Skeletal muscle satellite cell (primary cell): ENCODE measurements at regions not wholly inside any gene's neighbourhood (a gene's known extent, or its start where the extent isn't known, plus 50 kb on each side); places are given as distances from the start of the nearest gene placed in this dataset.

ENCODE experiments used
- H3K27me3 ChIP-seq: 2 replicates; pipeline ENCODE4 v1.7.0; 2013; ENCODE audit warnings: low read length; ENCODE audit not compliant: control insufficient read depth, insufficient read depth
- H3K36me3 ChIP-seq: 2 replicates; pipeline ENCODE4 v1.7.0; 2013; ENCODE audit warnings: mild to moderate bottlenecking, control low read depth, low read length; ENCODE audit not compliant: insufficient read depth
- H3K4me1 ChIP-seq: 2 replicates; pipeline ENCODE4 v1.7.0; 2013; ENCODE audit warnings: low read length; ENCODE audit not compliant: control insufficient read depth, insufficient read depth
- H3K4me2 ChIP-seq: 2 replicates; pipeline ENCODE4 v1.7.0; 2013; ENCODE audit warnings: mild to moderate bottlenecking, low read length
- H3K4me3 ChIP-seq: 2 replicates; pipeline ENCODE4 v1.7.0; 2013; ENCODE audit warnings: low read length
- H3K9ac ChIP-seq: 2 replicates; pipeline ENCODE4 v1.7.0; 2013; ENCODE audit warnings: mild to moderate bottlenecking, low read depth, low read length, moderate library complexity
- H3K9me3 ChIP-seq: replicated peaks from 2 replicates; pipeline ENCODE4 v1.7.0; 2013; ENCODE audit warnings: mild to moderate bottlenecking, control low read depth, low read length

DNA sequence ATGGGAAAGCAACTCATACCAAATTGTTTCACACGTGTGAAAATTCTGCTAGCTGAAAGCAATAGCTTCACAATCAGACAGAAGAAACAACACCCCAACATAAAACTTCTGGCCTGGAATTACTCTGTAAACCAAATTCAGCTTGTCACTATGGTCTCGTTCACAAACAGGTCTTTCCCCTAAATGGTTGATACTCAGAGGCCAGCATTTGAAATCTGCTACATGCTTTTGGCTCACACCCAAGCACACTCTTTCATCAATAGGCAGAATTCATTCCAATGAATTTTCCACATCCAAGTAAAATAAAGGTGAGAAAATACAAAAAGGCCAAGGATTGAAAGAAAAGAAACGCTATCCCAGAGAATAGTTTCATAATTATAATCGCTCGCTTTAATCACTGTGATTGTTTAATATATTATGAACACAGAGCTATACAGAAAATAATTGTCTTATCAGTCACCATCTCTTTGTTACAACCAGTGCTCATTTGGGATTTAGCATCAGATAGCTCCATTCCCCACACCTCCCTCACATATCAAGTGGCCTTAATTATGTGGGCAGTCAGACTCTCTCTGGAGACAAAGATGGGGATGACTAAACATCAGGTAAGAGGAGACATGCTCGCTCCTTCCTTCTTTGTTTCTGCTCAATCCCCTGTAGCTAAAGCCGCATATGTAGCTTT lies 503.8 kb upstream of the ARRDC4 start:
- no peaks in the 10 kb centered on the region for H3K4me1 ChIP-seq
- H3K4me3 ChIP-seq: no peak overlapping the region
- H3K9ac ChIP-seq: no peak overlapping the region
- H3K9me3 ChIP-seq: peaks cover 5% of the 10 kb centered on the region
- no peak overlapping the region for H3K4me2 ChIP-seq
- no peaks in the 10 kb centered on the region for H3K27me3 ChIP-seq
- H3K36me3 ChIP-seq: no peaks in the 10 kb centered on the region

DNA sequence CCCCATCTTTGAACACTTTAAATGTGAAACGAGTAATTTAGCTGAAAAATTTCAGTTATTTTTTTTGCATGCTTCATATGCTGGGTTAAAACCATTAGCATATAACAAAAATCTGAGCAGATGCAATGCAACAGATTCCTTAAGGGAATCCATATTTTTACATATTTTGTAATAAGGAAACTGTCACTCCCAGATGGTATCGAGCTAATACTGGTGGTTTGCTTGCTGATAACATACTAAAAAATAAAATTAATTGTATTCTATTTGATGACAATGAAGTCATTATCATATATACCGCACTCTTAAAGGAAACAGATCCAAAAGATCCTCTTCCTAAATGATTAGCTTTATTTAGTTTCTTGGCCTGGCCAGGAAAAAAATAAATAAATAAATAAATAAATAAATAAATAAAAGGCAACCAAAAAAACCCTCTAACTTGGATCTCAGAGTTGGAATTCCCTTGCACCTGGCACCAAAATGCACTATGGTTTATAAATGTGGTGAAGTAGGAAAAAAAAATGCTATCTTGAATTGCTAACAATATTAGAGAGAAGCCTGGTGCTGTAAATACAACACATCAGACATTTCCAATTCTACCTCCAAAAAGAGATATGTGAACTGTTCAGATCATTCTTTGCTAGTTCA lies 503.2 kb upstream of the ARRDC4 start:
- no peak overlapping the region for H3K4me3 ChIP-seq
- H3K27me3 ChIP-seq: no peaks in the 10 kb centered on the region
- H3K36me3 ChIP-seq: no peaks in the 10 kb centered on the region
- H3K9ac ChIP-seq: no peak overlapping the region
- peaks cover 5% of the 10 kb centered on the region for H3K9me3 ChIP-seq
- no peaks in the 10 kb centered on the region for H3K4me1 ChIP-seq
- no peak overlapping the region for H3K4me2 ChIP-seq

- Histone ChIP-seq H3K27me3 (no peaks in the 10 kb centered on the region), H3K36me3 (no peaks in the 10 kb centered on the region), H3K4me3 (no peak overlapping the region), H3K4me2 (no peak overlapping the region), H3K9ac (no peak overlapping the region), H3K4me1 (no peaks in the 10 kb centered on the region), H3K9me3 (no peaks in the 10 kb centered on the region)
Measured at GRCh38 chr15:97459771-97460170, 500.7 kb upstream of the ARRDC4 start.

DNA sequence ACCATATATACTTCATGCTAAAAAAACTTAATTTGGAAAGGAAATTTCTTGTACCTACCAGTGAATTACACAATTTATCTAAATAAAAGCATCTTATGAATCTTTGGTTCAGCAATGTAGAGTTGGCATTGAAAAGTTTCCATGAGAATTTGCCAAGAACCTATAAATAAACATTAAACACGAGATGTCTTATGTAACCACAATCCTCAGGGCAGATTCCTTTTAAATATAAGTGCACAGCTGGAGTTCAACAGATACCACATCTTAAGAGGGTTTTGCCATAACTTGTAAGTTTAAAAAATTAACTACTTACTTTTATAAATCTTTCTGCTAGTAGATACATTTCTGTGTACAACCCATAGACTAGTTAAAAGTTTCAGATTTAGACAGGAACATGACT lies 499.3 kb upstream of the ARRDC4 start:
- no peaks in the 10 kb centered on the region for H3K27me3 ChIP-seq
- H3K36me3 ChIP-seq: no peaks in the 10 kb centered on the region
- H3K4me3 ChIP-seq: no peak overlapping the region
- H3K9ac ChIP-seq: no peak overlapping the region
- H3K9me3 ChIP-seq: no peaks in the 10 kb centered on the region
- H3K4me1 ChIP-seq: no peaks in the 10 kb centered on the region
- H3K4me2 ChIP-seq: no peak overlapping the region

DNA sequence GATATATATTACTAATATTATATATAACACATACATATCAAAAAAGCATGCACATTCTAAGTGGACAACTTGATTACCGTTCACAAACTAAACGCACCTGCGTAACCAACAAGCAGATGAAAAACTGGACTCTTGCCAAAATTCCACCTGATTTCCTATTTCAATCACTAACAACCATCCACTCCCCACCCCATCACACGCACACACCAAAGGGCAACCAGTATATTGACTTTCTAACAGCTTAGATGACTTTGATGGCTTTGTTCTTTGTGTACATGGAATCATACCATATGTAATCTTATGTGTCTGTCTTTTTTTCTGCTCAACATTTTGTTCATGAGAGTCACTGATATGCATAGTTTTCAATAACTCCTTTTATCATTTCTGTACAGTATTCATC lies 496.8 kb upstream of the ARRDC4 start:
- no peaks in the 10 kb centered on the region for H3K36me3 ChIP-seq
- no peaks in the 10 kb centered on the region for H3K9me3 ChIP-seq
- no peak overlapping the region for H3K4me2 ChIP-seq
- H3K4me3 ChIP-seq: no peak overlapping the region
- no peaks in the 10 kb centered on the region for H3K4me1 ChIP-seq
- no peaks in the 10 kb centered on the region for H3K27me3 ChIP-seq
- H3K9ac ChIP-seq: no peak overlapping the region

DNA sequence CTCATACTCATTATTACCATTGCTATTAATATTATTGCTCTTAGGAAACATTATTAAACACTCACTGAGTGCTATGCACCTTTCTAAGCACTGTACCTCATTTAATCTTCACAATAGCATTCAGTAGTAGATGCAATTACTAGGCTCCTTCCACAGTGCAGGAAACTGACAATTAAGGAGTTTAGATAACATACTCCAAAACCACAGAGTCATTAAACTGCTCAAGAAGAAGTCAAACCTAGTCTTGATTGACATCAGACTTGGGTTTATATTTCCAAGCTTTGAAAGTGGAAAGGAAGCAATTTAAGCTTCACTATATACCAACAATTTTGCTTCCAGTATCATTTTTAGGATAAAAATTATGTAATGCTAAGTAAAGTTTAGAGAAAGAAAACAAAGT lies 490.1 kb upstream of the ARRDC4 start:
- Histone ChIP-seq H3K36me3 (no peaks in the 10 kb centered on the region), H3K27me3 (no peaks in the 10 kb centered on the region), H3K4me3 (no peak overlapping the region), H3K9me3 (no peaks in the 10 kb centered on the region), H3K9ac (no peak overlapping the region), H3K4me1 (no peaks in the 10 kb centered on the region), H3K4me2 (no peak overlapping the region)

GRCh38 chr15:97473627-97474026 lies 486.9 kb upstream of the ARRDC4 start:
- H3K4me2 ChIP-seq: no peak overlapping the region

GRCh38 chr15:97479957-97480356 lies 480.5 kb upstream of the ARRDC4 start:
- no peaks in the 10 kb centered on the region for H3K36me3 ChIP-seq
- no peaks in the 10 kb centered on the region for H3K4me1 ChIP-seq
- H3K4me3 ChIP-seq: no peak overlapping the region
- no peak overlapping the region for H3K4me2 ChIP-seq
- H3K9me3 ChIP-seq: no peaks in the 10 kb centered on the region
- H3K9ac ChIP-seq: no peak overlapping the region
- no peaks in the 10 kb centered on the region for H3K27me3 ChIP-seq

More at GRCh38 chr15:97473627-97474026, 486.9 kb upstream of the ARRDC4 start:
- no peaks in the 10 kb centered on the region for H3K4me1 ChIP-seq
- H3K9me3 ChIP-seq: no peaks in the 10 kb centered on the region
- no peaks in the 10 kb centered on the region for H3K27me3 ChIP-seq
- no peak overlapping the region for H3K9ac ChIP-seq
- no peaks in the 10 kb centered on the region for H3K36me3 ChIP-seq
- no peak overlapping the region for H3K4me3 ChIP-seq

DNA sequence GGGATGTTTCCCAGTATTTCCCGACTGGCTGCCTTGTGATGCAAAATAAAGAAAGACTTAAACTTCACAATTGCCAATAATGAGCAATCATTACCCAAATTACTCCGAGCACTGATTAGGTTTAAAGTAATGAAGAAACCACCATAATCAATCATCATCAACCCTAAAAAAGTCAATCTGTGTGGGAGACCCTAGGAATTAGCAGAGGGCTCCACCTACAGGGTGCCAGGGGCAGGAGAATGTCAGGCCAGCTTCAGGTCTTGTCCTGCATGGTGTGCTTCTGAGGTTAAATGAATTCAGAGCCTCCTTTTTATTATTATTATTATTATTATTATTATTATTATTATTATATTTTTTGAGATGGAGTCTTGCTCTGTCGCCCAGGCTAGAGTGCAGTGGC lies 478.0 kb upstream of the ARRDC4 start:
- H3K4me2 ChIP-seq: no peak overlapping the region
- no peak overlapping the region for H3K9ac ChIP-seq
- no peaks in the 10 kb centered on the region for H3K27me3 ChIP-seq
- H3K4me1 ChIP-seq: no peaks in the 10 kb centered on the region
- no peak overlapping the region for H3K4me3 ChIP-seq
- H3K36me3 ChIP-seq: no peaks in the 10 kb centered on the region
- H3K9me3 ChIP-seq: no peaks in the 10 kb centered on the region

GRCh38 chr15:97483232-97483631 lies 477.3 kb upstream of the ARRDC4 start:
- Histone ChIP-seq H3K4me1 (no peaks in the 10 kb centered on the region), H3K27me3 (no peaks in the 10 kb centered on the region), H3K4me3 (no peak overlapping the region), H3K36me3 (no peaks in the 10 kb centered on the region), H3K4me2 (no peak overlapping the region), H3K9me3 (no peaks in the 10 kb centered on the region), H3K9ac (no peak overlapping the region)

DNA sequence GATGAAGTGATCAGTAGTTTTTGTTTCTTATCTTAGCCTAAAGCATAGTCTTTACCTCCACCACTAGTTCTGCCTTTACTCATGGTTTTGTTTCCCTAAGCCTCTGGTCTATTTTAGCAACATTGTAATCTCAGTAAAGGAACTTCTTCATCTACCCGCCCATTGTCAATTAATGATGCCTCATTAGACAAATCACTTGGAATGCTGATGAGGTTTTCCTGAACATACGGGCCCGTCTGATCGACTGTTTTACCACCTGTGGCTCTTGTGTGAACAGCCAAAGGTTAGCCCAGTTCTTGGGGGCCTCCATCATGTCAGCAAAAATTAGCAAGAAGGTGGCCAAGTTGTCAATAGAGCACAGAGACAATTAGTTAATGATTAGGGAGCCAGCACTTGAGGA lies 470.1 kb upstream of the ARRDC4 start:
- Histone ChIP-seq H3K9ac (no peak overlapping the region), H3K4me1 (no peaks in the 10 kb centered on the region), H3K4me3 (no peak overlapping the region), H3K4me2 (no peak overlapping the region), H3K36me3 (no peaks in the 10 kb centered on the region), H3K9me3 (no peaks in the 10 kb centered on the region), H3K27me3 (no peaks in the 10 kb centered on the region)

DNA sequence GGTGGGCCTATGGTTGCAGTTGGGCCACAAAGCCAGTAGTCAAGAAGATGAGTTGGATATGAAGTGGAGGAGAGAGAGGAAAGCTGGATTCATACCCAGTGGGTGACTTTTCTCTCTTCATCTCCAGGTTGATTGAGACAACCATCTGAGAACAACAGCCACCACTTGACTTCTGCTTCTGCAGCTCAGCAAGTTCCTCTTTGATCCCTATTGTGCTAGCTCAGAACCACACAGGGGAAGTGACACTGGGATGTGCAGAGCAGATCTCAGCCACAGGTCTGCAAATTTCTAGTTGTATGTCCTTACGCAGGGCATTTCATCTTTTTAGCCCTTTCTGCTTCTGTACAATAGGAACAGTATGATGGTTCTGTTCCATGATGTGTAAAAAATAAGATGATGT lies 459.2 kb upstream of the ARRDC4 start:
- no peak overlapping the region for H3K4me3 ChIP-seq
- H3K27me3 ChIP-seq: no peaks in the 10 kb centered on the region
- no peaks in the 10 kb centered on the region for H3K36me3 ChIP-seq
- H3K4me2 ChIP-seq: no peak overlapping the region
- H3K9ac ChIP-seq: no peak overlapping the region
- no peaks in the 10 kb centered on the region for H3K4me1 ChIP-seq
- peaks cover 2% of the 10 kb centered on the region for H3K9me3 ChIP-seq
